ENCODE measurements at regions not wholly inside any gene's neighbourhood (a gene's known extent, or its start where the extent isn't known, plus 50 kb on each side); places are given as distances from the start of the nearest gene placed in this dataset.

DNA sequence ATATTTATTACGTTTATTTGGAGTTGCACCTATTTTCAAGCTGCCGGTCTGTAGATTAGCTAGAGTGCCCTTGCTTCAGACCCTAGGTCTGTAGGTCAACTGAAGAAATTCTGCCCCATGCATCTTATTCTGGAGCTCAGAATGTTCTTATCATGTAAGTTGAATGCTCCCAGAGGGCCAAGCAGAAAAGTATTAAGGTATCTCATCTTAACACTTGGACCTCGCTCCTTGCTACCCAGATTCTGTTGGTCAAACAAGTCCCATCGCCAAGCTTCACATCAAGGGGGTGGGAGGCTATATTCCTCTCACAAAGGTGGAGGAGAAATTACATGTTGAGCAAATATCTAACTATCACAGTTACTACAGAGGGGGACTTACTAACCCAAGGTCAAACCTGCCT is 187.7 kb downstream of the C1orf94 start:
- TF ChIP-seq, protein P1, sequence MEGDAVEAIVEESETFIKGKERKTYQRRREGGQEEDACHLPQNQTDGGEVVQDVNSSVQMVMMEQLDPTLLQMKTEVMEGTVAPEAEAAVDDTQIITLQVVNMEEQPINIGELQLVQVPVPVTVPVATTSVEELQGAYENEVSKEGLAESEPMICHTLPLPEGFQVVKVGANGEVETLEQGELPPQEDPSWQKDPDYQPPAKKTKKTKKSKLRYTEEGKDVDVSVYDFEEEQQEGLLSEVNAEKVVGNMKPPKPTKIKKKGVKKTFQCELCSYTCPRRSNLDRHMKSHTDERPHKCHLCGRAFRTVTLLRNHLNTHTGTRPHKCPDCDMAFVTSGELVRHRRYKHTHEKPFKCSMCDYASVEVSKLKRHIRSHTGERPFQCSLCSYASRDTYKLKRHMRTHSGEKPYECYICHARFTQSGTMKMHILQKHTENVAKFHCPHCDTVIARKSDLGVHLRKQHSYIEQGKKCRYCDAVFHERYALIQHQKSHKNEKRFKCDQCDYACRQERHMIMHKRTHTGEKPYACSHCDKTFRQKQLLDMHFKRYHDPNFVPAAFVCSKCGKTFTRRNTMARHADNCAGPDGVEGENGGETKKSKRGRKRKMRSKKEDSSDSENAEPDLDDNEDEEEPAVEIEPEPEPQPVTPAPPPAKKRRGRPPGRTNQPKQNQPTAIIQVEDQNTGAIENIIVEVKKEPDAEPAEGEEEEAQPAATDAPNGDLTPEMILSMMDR (IDR thresholded peaks at IDR 0.05 in 2 of 3, conservative IDR thresholded peaks at IDR 0.05 in 1 of 3; ENCODE audit: borderline replicate concordance in 1 of 3, insufficient read depth in 1 of 3, low read depth in 2 of 3, low read length in 2 of 3), result no peak
- no peak for TF ChIP-seq EZH2phosphoT487 (IDR thresholded peaks at IDR 0.05; ENCODE audit: borderline replicate concordance)
- no peak for TF ChIP-seq EZH2 (IDR thresholded peaks at IDR 0.05)
- TF ChIP-seq, protein P2, sequence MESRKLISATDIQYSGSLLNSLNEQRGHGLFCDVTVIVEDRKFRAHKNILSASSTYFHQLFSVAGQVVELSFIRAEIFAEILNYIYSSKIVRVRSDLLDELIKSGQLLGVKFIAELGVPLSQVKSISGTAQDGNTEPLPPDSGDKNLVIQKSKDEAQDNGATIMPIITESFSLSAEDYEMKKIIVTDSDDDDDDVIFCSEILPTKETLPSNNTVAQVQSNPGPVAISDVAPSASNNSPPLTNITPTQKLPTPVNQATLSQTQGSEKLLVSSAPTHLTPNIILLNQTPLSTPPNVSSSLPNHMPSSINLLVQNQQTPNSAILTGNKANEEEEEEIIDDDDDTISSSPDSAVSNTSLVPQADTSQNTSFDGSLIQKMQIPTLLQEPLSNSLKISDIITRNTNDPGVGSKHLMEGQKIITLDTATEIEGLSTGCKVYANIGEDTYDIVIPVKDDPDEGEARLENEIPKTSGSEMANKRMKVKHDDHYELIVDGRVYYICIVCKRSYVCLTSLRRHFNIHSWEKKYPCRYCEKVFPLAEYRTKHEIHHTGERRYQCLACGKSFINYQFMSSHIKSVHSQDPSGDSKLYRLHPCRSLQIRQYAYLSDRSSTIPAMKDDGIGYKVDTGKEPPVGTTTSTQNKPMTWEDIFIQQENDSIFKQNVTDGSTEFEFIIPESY (IDR thresholded peaks at IDR 0.05; ENCODE audit: extremely low read depth, insufficient replicate concordance, low read length), result no peak
- TF ChIP-seq POLR2AphosphoS5 (IDR thresholded peaks at IDR 0.05; ENCODE audit: low read depth, low read length), result no peak

All from HCT116 (cell line).